HL-60 (cell line): ENCODE measurements at regions not wholly inside any gene's neighbourhood (a gene's known extent, or its start where the extent isn't known, plus 50 kb on each side); places are given as distances from the start of the nearest gene placed in this dataset.

Experiments used
- DNase-seq, 2 experiments: peaks; one replicate each; pipeline ENCODE4 v3.0.0-alpha.2; 2010 to 2020; ENCODE audit warnings: low read depth in 1 of 2, low spot score in 1 of 2
- H3K27ac ChIP-seq: fragments of 250-450 bp; sonication (Bioruptor Pico); replicated peaks from 2 replicates; pipeline ENCODE4 v1.5.1; 2020; ENCODE audit warnings: mild to moderate bottlenecking, moderate library complexity
- H3K27me3 ChIP-seq: fragments of 250-450 bp; sonication (Bioruptor Pico); 2 replicates; pipeline ENCODE4 v1.5.1; 2021; ENCODE audit warnings: mild to moderate bottlenecking, moderate library complexity; ENCODE audit not compliant: insufficient read depth, poor library complexity, severe bottlenecking
- H3K4me3 ChIP-seq: replicated peaks from 2 replicates; pipeline ENCODE4 v1.5.1; 2011; ENCODE audit warnings: mild to moderate bottlenecking, control low read depth, low read length; ENCODE audit not compliant: insufficient read depth
- CTCF ChIP-seq: IDR thresholded peaks from one replicate; pipeline ENCODE4 v1.5.1; 2011; ENCODE audit warnings: low read length, control low read depth, inconsistent platforms; ENCODE audit not compliant: insufficient read depth
- GABPA ChIP-seq: IDR thresholded peaks from 2 replicates; pipeline ENCODE4 v1.6.1; 2012; ENCODE audit warnings: low read depth
- POLR2AphosphoS5 ChIP-seq: IDR thresholded peaks from 2 replicates; pipeline ENCODE4 v1.6.1; 2012; ENCODE audit warnings: low read depth
- SPI1 ChIP-seq: IDR thresholded peaks from 2 replicates; pipeline ENCODE4 v1.6.1; 2012; ENCODE audit warnings: low read depth, mild to moderate bottlenecking, borderline replicate concordance
- TF ChIP-seq, protein P1 (sequence below): IDR thresholded peaks from 2 replicates; pipeline ENCODE4 v1.6.1; 2012; ENCODE audit warnings: low read depth; ENCODE audit not compliant: insufficient replicate concordance

GRCh38 chr2:53040536-53041229, 726.9 kb upstream of the CHAC2 start:
- H3K4me3 ChIP-seq, result no peak overlapping the region
- no peak for DNase-seq
- TF ChIP-seq, protein P1, sequence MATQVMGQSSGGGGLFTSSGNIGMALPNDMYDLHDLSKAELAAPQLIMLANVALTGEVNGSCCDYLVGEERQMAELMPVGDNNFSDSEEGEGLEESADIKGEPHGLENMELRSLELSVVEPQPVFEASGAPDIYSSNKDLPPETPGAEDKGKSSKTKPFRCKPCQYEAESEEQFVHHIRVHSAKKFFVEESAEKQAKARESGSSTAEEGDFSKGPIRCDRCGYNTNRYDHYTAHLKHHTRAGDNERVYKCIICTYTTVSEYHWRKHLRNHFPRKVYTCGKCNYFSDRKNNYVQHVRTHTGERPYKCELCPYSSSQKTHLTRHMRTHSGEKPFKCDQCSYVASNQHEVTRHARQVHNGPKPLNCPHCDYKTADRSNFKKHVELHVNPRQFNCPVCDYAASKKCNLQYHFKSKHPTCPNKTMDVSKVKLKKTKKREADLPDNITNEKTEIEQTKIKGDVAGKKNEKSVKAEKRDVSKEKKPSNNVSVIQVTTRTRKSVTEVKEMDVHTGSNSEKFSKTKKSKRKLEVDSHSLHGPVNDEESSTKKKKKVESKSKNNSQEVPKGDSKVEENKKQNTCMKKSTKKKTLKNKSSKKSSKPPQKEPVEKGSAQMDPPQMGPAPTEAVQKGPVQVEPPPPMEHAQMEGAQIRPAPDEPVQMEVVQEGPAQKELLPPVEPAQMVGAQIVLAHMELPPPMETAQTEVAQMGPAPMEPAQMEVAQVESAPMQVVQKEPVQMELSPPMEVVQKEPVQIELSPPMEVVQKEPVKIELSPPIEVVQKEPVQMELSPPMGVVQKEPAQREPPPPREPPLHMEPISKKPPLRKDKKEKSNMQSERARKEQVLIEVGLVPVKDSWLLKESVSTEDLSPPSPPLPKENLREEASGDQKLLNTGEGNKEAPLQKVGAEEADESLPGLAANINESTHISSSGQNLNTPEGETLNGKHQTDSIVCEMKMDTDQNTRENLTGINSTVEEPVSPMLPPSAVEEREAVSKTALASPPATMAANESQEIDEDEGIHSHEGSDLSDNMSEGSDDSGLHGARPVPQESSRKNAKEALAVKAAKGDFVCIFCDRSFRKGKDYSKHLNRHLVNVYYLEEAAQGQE, result no peak
- TF ChIP-seq CTCF (no peak), GABPA (no peak), SPI1 (no peak), POLR2AphosphoS5 (no peak)
- H3K27ac ChIP-seq, result no peak overlapping the region
- H3K27me3 ChIP-seq, result no peaks in the 10 kb centered on the region

DNA sequence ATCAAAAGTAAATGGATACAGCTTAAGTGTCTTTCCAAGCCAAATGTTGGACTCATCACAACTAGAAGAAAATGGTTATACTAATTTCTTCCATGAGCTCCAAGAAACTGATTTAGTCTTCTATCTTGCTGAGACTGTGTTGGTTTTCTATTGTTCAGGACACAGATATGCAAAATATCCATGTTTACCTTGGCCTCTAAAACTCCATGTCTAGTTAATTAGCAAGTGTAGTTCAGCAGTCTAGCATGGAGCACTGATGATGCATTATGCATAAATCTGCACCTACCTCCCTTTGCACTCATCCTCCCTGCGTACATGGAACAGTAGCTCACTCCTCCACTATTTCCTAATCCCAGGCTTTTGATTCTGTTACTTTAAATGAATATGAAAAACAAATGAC, 731.4 kb upstream of the CHAC2 start:
- H3K27me3 ChIP-seq, result no peaks in the 10 kb centered on the region
- no peak overlapping the region for H3K27ac ChIP-seq
- DNase-seq, result no peak
- no peak overlapping the region for H3K4me3 ChIP-seq
- TF ChIP-seq, protein P1, result no peak
- no peak for TF ChIP-seq GABPA
- no peak for TF ChIP-seq CTCF
- no peak for TF ChIP-seq POLR2AphosphoS5
- no peak for TF ChIP-seq SPI1

GRCh38 chr2:53035153-53035552, 732.5 kb upstream of the CHAC2 start:
- Histone ChIP-seq H3K27me3 (no peaks in the 10 kb centered on the region), H3K4me3 (no peak overlapping the region), H3K27ac (no peak overlapping the region)
- TF ChIP-seq SPI1, result no peak
- no peak for TF ChIP-seq CTCF
- TF ChIP-seq, protein P1, result no peak
- no peak for TF ChIP-seq POLR2AphosphoS5
- TF ChIP-seq GABPA, result no peak
- no peak for DNase-seq
